ENCODE measurements at regions not wholly inside any gene's neighbourhood (a gene's known extent, or its start where the extent isn't known, plus 50 kb on each side); places are given as distances from the start of the nearest gene placed in this dataset.
A peak's percentile ranks its signal among the peaks of the same experiment; 100 is the strongest.

DNA sequence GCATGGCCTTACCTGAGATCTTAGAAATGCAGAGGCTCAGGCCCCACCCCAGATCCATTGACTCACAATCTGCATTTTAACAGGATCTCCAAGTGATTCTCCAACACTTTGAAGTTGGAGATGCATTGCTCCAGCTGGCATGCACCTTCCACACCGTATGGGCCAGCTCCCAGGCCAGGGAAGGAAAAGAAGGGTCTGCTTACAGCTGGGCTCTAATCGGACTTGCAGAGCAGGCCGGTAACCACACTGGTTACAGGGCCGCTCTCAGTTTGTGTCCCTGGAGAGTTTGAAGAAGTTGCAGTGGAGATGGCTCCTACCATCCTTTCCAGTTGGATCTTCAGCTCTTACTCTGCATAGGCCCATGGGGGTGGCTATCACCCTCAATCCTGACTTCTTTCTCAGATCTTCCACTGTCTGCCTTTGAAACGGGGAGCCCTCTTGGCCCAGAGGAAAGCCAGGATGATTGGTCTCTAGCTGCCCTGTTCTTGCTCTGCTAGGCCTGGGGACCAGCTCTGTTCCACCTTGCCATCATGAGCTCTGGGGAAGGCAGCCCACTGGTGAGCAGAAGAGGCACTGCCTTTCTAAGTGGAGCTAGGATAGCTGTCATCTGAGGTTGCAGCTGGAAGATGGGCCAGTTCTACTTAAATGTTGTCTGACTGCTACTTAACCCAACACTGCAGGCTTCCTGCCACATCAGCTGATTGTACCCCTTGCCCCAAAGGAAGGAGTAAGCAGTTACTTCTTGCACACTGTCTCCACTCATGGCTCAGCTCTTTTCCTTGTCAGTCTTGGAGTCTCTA, 105.6 kb upstream of the NAV2 start:
- ATAC-seq: no peak
- no peak for DNase-seq
- 74 to 98% methylated on average over 3 to 5 of the region's 5 CpGs for WGBS, 2 donors
- no peak for TF ChIP-seq POLR2A (IDR thresholded peaks at IDR 0.05)
- TF ChIP-seq, protein P1, sequence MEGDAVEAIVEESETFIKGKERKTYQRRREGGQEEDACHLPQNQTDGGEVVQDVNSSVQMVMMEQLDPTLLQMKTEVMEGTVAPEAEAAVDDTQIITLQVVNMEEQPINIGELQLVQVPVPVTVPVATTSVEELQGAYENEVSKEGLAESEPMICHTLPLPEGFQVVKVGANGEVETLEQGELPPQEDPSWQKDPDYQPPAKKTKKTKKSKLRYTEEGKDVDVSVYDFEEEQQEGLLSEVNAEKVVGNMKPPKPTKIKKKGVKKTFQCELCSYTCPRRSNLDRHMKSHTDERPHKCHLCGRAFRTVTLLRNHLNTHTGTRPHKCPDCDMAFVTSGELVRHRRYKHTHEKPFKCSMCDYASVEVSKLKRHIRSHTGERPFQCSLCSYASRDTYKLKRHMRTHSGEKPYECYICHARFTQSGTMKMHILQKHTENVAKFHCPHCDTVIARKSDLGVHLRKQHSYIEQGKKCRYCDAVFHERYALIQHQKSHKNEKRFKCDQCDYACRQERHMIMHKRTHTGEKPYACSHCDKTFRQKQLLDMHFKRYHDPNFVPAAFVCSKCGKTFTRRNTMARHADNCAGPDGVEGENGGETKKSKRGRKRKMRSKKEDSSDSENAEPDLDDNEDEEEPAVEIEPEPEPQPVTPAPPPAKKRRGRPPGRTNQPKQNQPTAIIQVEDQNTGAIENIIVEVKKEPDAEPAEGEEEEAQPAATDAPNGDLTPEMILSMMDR (IDR thresholded peaks at IDR 0.05): no peak
- Histone ChIP-seq H3K9me3 (no peaks in the 10 kb centered on the region), H3K4me1 (no peaks in the 10 kb centered on the region), H3K36me3 (replicated peaks in 1 of 2; ENCODE audit: insufficient read depth in 1 of 2, low read depth in 2 of 2) (no peaks in the 10 kb centered on the region), H3K27me3 (no peaks in the 10 kb centered on the region), H3K4me3 (no peak overlapping the region), H3K27ac (no peak overlapping the region)
- intact Hi-C loops (cut with DNase I): no loop called here

DNA sequence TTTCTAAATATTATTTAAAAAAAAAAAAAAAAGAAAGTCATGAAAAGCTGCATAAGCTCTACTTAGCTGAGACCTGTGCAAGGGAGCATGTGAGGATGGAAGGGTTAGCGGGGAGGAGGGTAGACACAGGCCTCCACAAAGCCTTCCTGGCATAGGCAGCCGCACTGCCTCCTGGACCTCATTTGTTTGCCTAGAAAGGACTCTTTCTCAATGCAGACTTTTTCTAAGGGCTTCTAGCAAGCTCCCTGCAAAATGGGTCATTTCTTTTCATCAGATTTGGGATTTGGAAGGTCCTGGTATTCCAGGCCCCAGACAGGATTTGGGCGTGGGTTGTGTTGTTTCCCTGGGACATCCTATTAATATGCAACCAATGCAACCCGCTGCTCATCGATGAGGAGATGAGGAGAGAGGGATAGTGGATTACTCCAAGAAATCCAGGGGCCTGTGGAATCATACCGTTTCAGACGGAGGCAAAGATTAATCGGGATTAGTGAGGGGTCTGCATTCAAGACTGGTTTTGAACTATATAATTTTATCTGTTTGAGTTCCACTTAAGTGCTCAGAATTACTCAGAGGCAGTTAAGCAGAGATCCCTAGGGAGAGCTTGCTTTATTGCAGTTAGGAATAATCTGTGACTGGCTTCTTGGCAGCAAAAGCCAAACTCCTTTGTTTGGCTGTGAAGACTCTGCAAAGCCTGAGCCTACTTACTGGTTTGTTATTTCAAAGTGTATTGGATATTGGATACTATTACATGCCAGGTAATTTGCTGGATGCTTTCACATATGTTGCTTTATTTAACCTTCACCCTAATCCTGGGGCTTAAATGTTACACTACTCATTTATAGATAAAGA, 106.9 kb upstream of the NAV2 start:
- DNase-seq (peak in 1 of 4 donors; percentile 11), ATAC-seq (no peak)
- no peaks in the 10 kb centered on the region for H3K4me1 ChIP-seq
- H3K9me3 ChIP-seq: no peaks in the 10 kb centered on the region
- H3K36me3 ChIP-seq (replicated peaks in 1 of 2; ENCODE audit: insufficient read depth in 1 of 2, low read depth in 2 of 2): no peaks in the 10 kb centered on the region
- WGBS, 2 donors: 85 to 92% methylated on average over 8 of the region's 8 CpGs
- intact Hi-C loops (cut with DNase I): no loop called here
- no peak overlapping the region for H3K4me3 ChIP-seq
- no peaks in the 10 kb centered on the region for H3K27me3 ChIP-seq
- H3K27ac ChIP-seq: no peak overlapping the region
- TF ChIP-seq, protein P1 (IDR thresholded peaks at IDR 0.05): no peak

DNA sequence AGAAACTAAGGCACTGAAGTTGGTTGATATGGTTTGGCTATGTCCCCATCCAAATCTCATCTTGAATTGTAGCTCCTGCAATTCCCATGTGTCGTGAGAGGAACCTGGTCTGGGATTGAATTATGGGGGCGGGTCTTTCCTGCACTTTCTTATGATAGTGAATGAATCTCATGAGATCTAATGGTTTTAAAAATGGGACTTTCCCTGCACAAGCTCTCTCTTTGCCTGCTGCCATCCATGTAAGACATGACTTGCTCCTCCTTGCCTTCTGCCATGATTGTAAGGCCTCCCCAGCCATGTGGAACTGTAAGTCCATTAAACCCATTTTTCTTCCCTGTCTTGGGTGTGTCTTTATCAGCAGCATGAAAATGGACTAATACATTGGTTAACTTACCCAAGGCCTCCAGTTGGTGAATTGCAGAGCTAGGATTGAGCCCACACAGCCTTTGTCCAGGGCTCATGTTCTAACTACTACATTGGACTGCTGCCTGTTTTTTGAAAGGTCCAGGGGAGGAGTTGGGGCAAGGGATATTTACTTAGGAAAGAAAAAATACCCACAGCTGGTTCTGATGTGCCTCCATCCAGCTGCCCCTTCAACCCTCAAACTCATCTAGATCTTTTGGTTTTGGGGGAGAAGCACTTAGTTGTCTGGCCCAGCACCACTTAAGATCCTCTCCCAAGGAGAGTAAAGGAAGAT, 107.8 kb upstream of the NAV2 start:
- no peak overlapping the region for H3K27ac ChIP-seq
- WGBS, 2 donors: 88 to 91% methylated on average over 2 of the region's 2 CpGs
- intact Hi-C loops (cut with DNase I): no loop called here

DNA sequence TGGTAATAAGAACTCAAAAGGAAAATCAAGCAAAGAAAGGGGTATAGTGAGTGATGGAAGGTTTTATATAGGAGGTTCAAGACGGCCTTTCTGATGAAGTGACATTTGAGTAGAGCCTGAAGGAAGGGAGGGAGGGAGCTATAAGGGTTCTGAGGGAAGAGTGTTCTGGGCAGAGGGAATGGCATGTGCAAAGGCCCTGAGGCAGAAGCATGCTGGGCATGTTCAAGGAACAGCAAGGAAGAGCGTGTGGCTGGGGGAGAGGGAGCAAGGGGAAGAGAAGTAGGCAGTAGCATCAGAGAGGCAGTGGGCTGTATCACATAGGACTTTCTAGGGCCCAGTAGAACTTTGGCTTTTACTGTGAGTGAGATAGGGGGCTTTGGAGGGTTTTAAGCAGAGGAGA, 108.9 kb upstream of the NAV2 start:
- intact Hi-C loops (cut with DNase I): no loop called here
- no peaks in the 10 kb centered on the region for H3K36me3 ChIP-seq (replicated peaks in 1 of 2; ENCODE audit: insufficient read depth in 1 of 2, low read depth in 2 of 2)
- no peak for TF ChIP-seq POLR2A (IDR thresholded peaks at IDR 0.05)
- TF ChIP-seq, protein P1 (IDR thresholded peaks at IDR 0.05): no peak
- H3K4me3 ChIP-seq: no peak overlapping the region
- H3K4me1 ChIP-seq: no peaks in the 10 kb centered on the region
- ATAC-seq: no peak
- WGBS, 2 donors: 81 to 90% methylated on average over 2 of the region's 2 CpGs
- H3K9me3 ChIP-seq: no peaks in the 10 kb centered on the region
- DNase-seq: no peak
- no peaks in the 10 kb centered on the region for H3K27me3 ChIP-seq
- H3K27ac ChIP-seq: no peak overlapping the region

More for the DNA sequence above, 107.8 kb upstream of the NAV2 start:
- H3K36me3 ChIP-seq (replicated peaks in 1 of 2; ENCODE audit: insufficient read depth in 1 of 2, low read depth in 2 of 2): no peaks in the 10 kb centered on the region
- H3K4me3 ChIP-seq: no peak overlapping the region
- ATAC-seq: no peak
- DNase-seq: no peak
- H3K4me1 ChIP-seq: no peaks in the 10 kb centered on the region
- no peaks in the 10 kb centered on the region for H3K9me3 ChIP-seq
- H3K27me3 ChIP-seq: no peaks in the 10 kb centered on the region
- TF ChIP-seq, protein P1 (IDR thresholded peaks at IDR 0.05): no peak
- TF ChIP-seq POLR2A (IDR thresholded peaks at IDR 0.05): no peak
